Upper lobe of left lung (tissue), 4 donors: ENCODE measurements at regions not wholly inside any gene's neighbourhood (a gene's known extent, or its start where the extent isn't known, plus 50 kb on each side); places are given as distances from the start of the nearest gene placed in this dataset.

Experiments used
- EP300 ChIP-seq, 4 donors: sonication (generic); formaldehyde crosslinking; IDR thresholded peaks; one replicate each; pipeline ENCODE4 v1.5.1; 2017; ENCODE audit warnings: antibody characterized with exemption in 4 of 4, control low read depth in 2 of 4
- POLR2A ChIP-seq, 4 donors: fragments of 450-650 bp; IDR thresholded peaks; one replicate each; pipeline ENCODE4 v1.5.1; 2016 to 2017; ENCODE audit warnings: antibody characterized with exemption in 4 of 4, mild to moderate bottlenecking in 2 of 4
- POLR2AphosphoS5 ChIP-seq, 2 donors: sonication (generic); formaldehyde crosslinking; IDR thresholded peaks; one replicate each; pipeline ENCODE4 v1.5.1; 2017; ENCODE audit warnings: antibody characterized with exemption in 2 of 2
- TF ChIP-seq, protein P1 (sequence below), 6 experiments: fragments of 450-650 bp in 4 of 6; fragments of 200-600 bp in 2 of 6; sonication (generic) in 2 of 6; IDR thresholded peaks; one replicate each; pipeline ENCODE4 v1.5.1; 2016 to 2019; ENCODE audit warnings: antibody characterized with exemption in 6 of 6

GRCh38 chr14:31962920-31963319, 114.2 kb upstream of the ARHGAP5 start:
- TF ChIP-seq, protein P1, sequence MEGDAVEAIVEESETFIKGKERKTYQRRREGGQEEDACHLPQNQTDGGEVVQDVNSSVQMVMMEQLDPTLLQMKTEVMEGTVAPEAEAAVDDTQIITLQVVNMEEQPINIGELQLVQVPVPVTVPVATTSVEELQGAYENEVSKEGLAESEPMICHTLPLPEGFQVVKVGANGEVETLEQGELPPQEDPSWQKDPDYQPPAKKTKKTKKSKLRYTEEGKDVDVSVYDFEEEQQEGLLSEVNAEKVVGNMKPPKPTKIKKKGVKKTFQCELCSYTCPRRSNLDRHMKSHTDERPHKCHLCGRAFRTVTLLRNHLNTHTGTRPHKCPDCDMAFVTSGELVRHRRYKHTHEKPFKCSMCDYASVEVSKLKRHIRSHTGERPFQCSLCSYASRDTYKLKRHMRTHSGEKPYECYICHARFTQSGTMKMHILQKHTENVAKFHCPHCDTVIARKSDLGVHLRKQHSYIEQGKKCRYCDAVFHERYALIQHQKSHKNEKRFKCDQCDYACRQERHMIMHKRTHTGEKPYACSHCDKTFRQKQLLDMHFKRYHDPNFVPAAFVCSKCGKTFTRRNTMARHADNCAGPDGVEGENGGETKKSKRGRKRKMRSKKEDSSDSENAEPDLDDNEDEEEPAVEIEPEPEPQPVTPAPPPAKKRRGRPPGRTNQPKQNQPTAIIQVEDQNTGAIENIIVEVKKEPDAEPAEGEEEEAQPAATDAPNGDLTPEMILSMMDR (IDR thresholded peaks at IDR 0.05): no peak
- TF ChIP-seq POLR2AphosphoS5 (IDR thresholded peaks at IDR 0.05) (no peak), POLR2A (IDR thresholded peaks at IDR 0.05) (no peak), EP300 (IDR thresholded peaks at IDR 0.05) (no peak)
